Fibroblast of pulmonary artery (primary cell): ENCODE measurements at regions not wholly inside any gene's neighbourhood (a gene's known extent, or its start where the extent isn't known, plus 50 kb on each side); places are given as distances from the start of the nearest gene placed in this dataset.
"Not testable (repeated sequence)": the region's sequence is repeated elsewhere in the genome, so short reads cannot be mapped to it uniquely, and the experiment has no call there.

Experiments
- DNase-seq: peaks from one replicate; pipeline ENCODE4 v3.0.0-alpha.2; 2010; ENCODE audit warnings: low read depth
- H3K4me3 ChIP-seq: replicated peaks from 2 replicates; pipeline ENCODE4 v1.5.1; 2011; ENCODE audit warnings: low read depth, mild to moderate bottlenecking, control low read depth, low read length, moderate library complexity
- CTCF ChIP-seq: IDR thresholded peaks from 2 replicates; pipeline ENCODE4 v1.5.1; 2011; ENCODE audit warnings: mild to moderate bottlenecking, control low read depth, low read length, inconsistent platforms; ENCODE audit errors: missing control alignments

GRCh38 chrX:115357326-115358120 lies 68.0 kb downstream of the LUZP4 start:
- no peak for DNase-seq
- TF ChIP-seq CTCF: no peak
- H3K4me3 ChIP-seq: no peak overlapping the region

- DNase-seq: not testable (repeated sequence)
Observed at GRCh38 chrX:115359508-115359907, 70.0 kb downstream of the LUZP4 start.

GRCh38 chrX:115360220-115360781 lies 70.8 kb downstream of the LUZP4 start:
- H3K4me3 ChIP-seq: no peak overlapping the region
- TF ChIP-seq CTCF: no peak
- peak; percentile 60 for DNase-seq

More at GRCh38 chrX:115359508-115359907, 70.0 kb downstream of the LUZP4 start:
- not testable (repeated sequence) for H3K4me3 ChIP-seq

GRCh38 chrX:115362334-115363095 lies 73.0 kb downstream of the LUZP4 start:
- TF ChIP-seq CTCF: no peak
- H3K4me3 ChIP-seq: no peak overlapping the region
- no peak for DNase-seq

GRCh38 chrX:115363372-115363771 lies 73.9 kb downstream of the LUZP4 start:
- no peak for TF ChIP-seq CTCF
- H3K4me3 ChIP-seq: no peak overlapping the region
- DNase-seq: no peak

- no peak for DNase-seq
- no peak for TF ChIP-seq CTCF
- no peak overlapping the region for H3K4me3 ChIP-seq
Observed at GRCh38 chrX:115363897-115364296, 74.4 kb downstream of the LUZP4 start.

GRCh38 chrX:115364670-115365069 lies 75.2 kb downstream of the LUZP4 start:
- DNase-seq: no peak
- TF ChIP-seq CTCF: no peak
- no peak overlapping the region for H3K4me3 ChIP-seq
